CD14-positive monocyte (primary cell): ENCODE measurements at regions not wholly inside any gene's neighbourhood (a gene's known extent, or its start where the extent isn't known, plus 50 kb on each side); places are given as distances from the start of the nearest gene placed in this dataset.
"Not testable (repeated sequence)": the region's sequence is repeated elsewhere in the genome, so short reads cannot be mapped to it uniquely, and the experiment has no call there.

ENCODE experiments used
- DNase-seq, 3 donors: peaks; one replicate each; pipeline ENCODE4 v3.0.0-alpha.2; 2011 to 2022
- H2AFZ ChIP-seq: 2 replicates; pipeline ENCODE4 v1.6.0; 2012; ENCODE audit warnings: mild to moderate bottlenecking, low read depth, low read length, inconsistent platforms; ENCODE audit not compliant: insufficient read depth, poor library complexity, severe bottlenecking
- H3K27ac ChIP-seq, 2 donors: 1 replicate in 1 of 2; 2 replicates in 1 of 2; pipeline ENCODE4 v1.5.1; 2012 to 2013; ENCODE audit warnings: low read length in 2 of 2, control low read depth in 1 of 2, inconsistent platforms in 1 of 2, low read depth in 1 of 2, mild to moderate bottlenecking in 1 of 2
- H3K27me3 ChIP-seq, 2 donors: one replicate each; pipeline versions ENCODE4 v1.6.0 to v1.6.1; 2011 to 2013; ENCODE audit warnings: low read length in 2 of 2; ENCODE audit not compliant: control insufficient read depth in 2 of 2, insufficient read depth in 2 of 2
- H3K36me3 ChIP-seq, 2 donors: replicated peaks in 1 of 2; 1 replicate in 1 of 2; 2 replicates in 1 of 2; pipeline versions ENCODE4 v1.5.1 to v1.6.1; 2012 to 2013; ENCODE audit warnings: low read length in 2 of 2, control low read depth in 1 of 2, inconsistent platforms in 1 of 2, mild to moderate bottlenecking in 1 of 2; ENCODE audit not compliant: insufficient read depth in 2 of 2, control insufficient read depth in 1 of 2
- H3K4me1 ChIP-seq, 2 donors: 1 replicate in 1 of 2; 2 replicates in 1 of 2; pipeline versions ENCODE4 v1.5.1 to v1.6.1; 2012 to 2013; ENCODE audit warnings: low read length in 2 of 2, control low read depth in 1 of 2, inconsistent platforms in 1 of 2, mild to moderate bottlenecking in 1 of 2, moderate library complexity in 1 of 2; ENCODE audit not compliant: insufficient read depth in 2 of 2, control insufficient read depth in 1 of 2
- H3K4me2 ChIP-seq: replicated peaks from 2 replicates; pipeline ENCODE3; 2012; ENCODE audit warnings: low read length, moderate library complexity, mild to moderate bottlenecking; ENCODE audit not compliant: poor library complexity, severe bottlenecking; ENCODE audit errors: extremely low read depth
- H3K4me3 ChIP-seq, 3 experiments: fragments of 200-600 bp in 1 of 3; sonication (generic) in 1 of 3; replicated peaks in 1 of 3; 1 replicate in 2 of 3; 2 replicates in 1 of 3; pipeline ENCODE4 v1.5.1; 2011 to 2013; ENCODE audit warnings: low read length in 3 of 3, mild to moderate bottlenecking in 3 of 3, control low read depth in 2 of 3, low read depth in 2 of 3, inconsistent platforms in 1 of 3, moderate library complexity in 1 of 3
- H3K79me2 ChIP-seq: 2 replicates; pipeline ENCODE4 v1.6.0; 2012; ENCODE audit warnings: mild to moderate bottlenecking, control low read depth, inconsistent platforms, low read length, moderate library complexity; ENCODE audit not compliant: insufficient read depth
- H3K9ac ChIP-seq: 2 replicates; pipeline ENCODE4 v1.6.0; 2017; ENCODE audit warnings: low read length, mild to moderate bottlenecking; ENCODE audit not compliant: insufficient read depth, poor library complexity, severe bottlenecking
- H3K9me3 ChIP-seq, 2 donors: replicated peaks in 1 of 2; 1 replicate in 1 of 2; 2 replicates in 1 of 2; pipeline versions ENCODE4 v1.5.1 to v1.6.1; 2012 to 2013; ENCODE audit warnings: low read length in 2 of 2, control low read depth in 1 of 2; ENCODE audit not compliant: control insufficient read depth in 1 of 2, insufficient read depth in 1 of 2
- H4K20me1 ChIP-seq: 2 replicates; pipeline ENCODE4 v1.6.0; 2012; ENCODE audit warnings: mild to moderate bottlenecking, low read length, control low read depth, moderate library complexity; ENCODE audit not compliant: insufficient read depth
- H3K27ac Mint-ChIP-seq, 7 donors: one replicate each; pipeline ENCODE4 v1.8.0; 2020; ENCODE audit warnings: mild to moderate bottlenecking in 7 of 7, mixed read lengths in 7 of 7, moderate library complexity in 6 of 7, inconsistent platforms in 2 of 7
- H3K27me3 Mint-ChIP-seq, 3 donors: one replicate each; pipeline ENCODE4 v1.8.0; 2021 to 2022; ENCODE audit warnings: low read depth in 3 of 3, mild to moderate bottlenecking in 3 of 3, mixed read lengths in 3 of 3, moderate library complexity in 3 of 3, inconsistent platforms in 1 of 3
- H3K36me3 Mint-ChIP-seq, 2 donors: one replicate each; pipeline ENCODE4 v1.8.0; 2020; ENCODE audit warnings: mixed read lengths in 2 of 2, inconsistent platforms in 1 of 2, mild to moderate bottlenecking in 1 of 2
- H3K4me1 Mint-ChIP-seq: one replicate; pipeline ENCODE4 v1.8.0; 2020; ENCODE audit warnings: mild to moderate bottlenecking, mixed read lengths
- H3K4me3 Mint-ChIP-seq, 2 donors: one replicate each; pipeline ENCODE4 v1.8.0; 2020; ENCODE audit warnings: mild to moderate bottlenecking in 2 of 2, mixed read lengths in 2 of 2, moderate library complexity in 1 of 2
- H3K9me3 Mint-ChIP-seq, 7 donors: one replicate each; pipeline ENCODE4 v1.8.0; 2020 to 2022; ENCODE audit warnings: mixed read lengths in 7 of 7, mild to moderate bottlenecking in 6 of 7, moderate library complexity in 6 of 7, inconsistent platforms in 2 of 7
- WGBS: methylation state at CpG from one replicate; pipeline ENCODE4 v1.1.5; 2013; ENCODE audit warnings: missing lambda C conversion rate; ENCODE audit not compliant: insufficient coverage; 5-methylcytosine and 5-hydroxymethylcytosine counted together
- intact Hi-C, 2 donors: fragments of 100-400 bp; cut with micrococcal nuclease; formaldehyde crosslinking; loops; one replicate each; pipeline versions ENCODE4 v1.15.0 to v1.15.1; 2023
- TF ChIP-seq, protein P1 (sequence below): fragments of 200-600 bp; IDR thresholded peaks from one replicate; pipeline ENCODE4 v1.8.0; 2022; ENCODE audit warnings: antibody characterized with exemption, mild to moderate bottlenecking

DNA sequence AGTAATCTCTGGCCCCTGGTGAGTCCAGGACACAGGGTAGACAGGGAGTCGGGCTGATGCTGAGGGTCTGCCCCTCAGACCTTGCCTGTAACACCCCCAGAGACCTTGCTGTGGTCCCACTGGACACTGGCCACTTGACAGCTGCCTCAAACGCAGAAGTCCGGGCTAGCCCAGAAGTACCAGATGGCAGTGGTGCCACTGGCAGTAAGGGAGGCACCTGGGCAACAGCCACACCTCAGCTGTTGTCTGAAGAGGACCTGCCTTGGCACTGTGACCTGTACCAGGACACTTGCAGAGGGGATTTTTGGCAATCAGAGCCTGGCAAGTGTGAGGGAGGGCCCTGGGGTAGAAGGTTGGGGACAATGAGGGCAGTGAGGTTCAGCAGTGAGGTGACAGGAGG, 63.3 kb upstream of the UXT start:
- intact Hi-C loops: no loop called here
- no peaks in the 10 kb centered on the region for H4K20me1 ChIP-seq
- H3K4me1 ChIP-seq: no peaks in the 10 kb centered on the region

DNA sequence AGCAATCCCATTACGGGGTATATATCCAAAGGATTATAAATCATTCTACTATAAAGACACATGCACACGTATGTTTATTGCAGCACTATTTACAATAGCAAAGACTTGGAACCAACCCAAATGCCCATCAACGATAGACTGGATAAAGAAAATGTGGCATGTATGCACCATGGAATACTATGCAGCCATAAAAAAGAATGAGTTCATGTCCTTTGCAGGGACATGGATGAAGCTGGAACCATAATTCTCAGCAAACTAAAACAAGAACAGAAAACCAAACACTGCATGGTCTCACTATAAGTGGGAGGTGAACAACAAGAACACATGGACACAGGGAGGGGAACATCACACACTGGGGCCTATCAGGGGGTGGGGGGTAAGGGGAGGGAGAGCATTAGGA, 56.1 kb upstream of the UXT start:
- H3K79me2 ChIP-seq, DNase-seq, H4K20me1 ChIP-seq, H3K36me3 ChIP-seq, intact Hi-C loops, H3K27ac Mint-ChIP-seq, H3K4me1 ChIP-seq, H3K4me3 ChIP-seq, H3K4me1 Mint-ChIP-seq, H3K4me3 Mint-ChIP-seq, H3K9me3 Mint-ChIP-seq, H3K4me2 ChIP-seq, H3K36me3 Mint-ChIP-seq, H3K27me3 Mint-ChIP-seq, H3K9me3 ChIP-seq, H3K27me3 ChIP-seq, H3K9ac ChIP-seq, H3K27ac ChIP-seq, H2AFZ ChIP-seq: not testable (repeated sequence)
- WGBS: no CpG with 5 or more reads among the region's 3 CpGs

More for the DNA sequence above, 63.3 kb upstream of the UXT start:
- Histone ChIP-seq H3K4me3 (no peak overlapping the region), H3K4me2 (no peak overlapping the region), H3K27ac (no peak overlapping the region), H3K79me2 (no peaks in the 10 kb centered on the region), H2AFZ (no peak overlapping the region), H3K9me3 (peaks cover 5 to 8% of the 10 kb centered on the region in 2 donors), H3K27me3 (no peaks in the 10 kb centered on the region), H3K36me3 (no peaks in the 10 kb centered on the region), H3K9ac (no peak overlapping the region)
- Mint-ChIP-seq H3K4me1 (no peaks in the 10 kb centered on the region), H3K4me3 (no peak overlapping the region), H3K36me3 (no peaks in the 10 kb centered on the region), H3K27me3 (peaks cover 0 to 5% (median 4%) of the 10 kb centered on the region in 3 donors), H3K9me3 (peaks cover 0 to 26% (median 12%) of the 10 kb centered on the region in 7 donors), H3K27ac (no peak overlapping the region)
- WGBS: 96% methylated on average over 3 of the region's 3 CpGs
- no peak for DNase-seq
- TF ChIP-seq, protein P1, sequence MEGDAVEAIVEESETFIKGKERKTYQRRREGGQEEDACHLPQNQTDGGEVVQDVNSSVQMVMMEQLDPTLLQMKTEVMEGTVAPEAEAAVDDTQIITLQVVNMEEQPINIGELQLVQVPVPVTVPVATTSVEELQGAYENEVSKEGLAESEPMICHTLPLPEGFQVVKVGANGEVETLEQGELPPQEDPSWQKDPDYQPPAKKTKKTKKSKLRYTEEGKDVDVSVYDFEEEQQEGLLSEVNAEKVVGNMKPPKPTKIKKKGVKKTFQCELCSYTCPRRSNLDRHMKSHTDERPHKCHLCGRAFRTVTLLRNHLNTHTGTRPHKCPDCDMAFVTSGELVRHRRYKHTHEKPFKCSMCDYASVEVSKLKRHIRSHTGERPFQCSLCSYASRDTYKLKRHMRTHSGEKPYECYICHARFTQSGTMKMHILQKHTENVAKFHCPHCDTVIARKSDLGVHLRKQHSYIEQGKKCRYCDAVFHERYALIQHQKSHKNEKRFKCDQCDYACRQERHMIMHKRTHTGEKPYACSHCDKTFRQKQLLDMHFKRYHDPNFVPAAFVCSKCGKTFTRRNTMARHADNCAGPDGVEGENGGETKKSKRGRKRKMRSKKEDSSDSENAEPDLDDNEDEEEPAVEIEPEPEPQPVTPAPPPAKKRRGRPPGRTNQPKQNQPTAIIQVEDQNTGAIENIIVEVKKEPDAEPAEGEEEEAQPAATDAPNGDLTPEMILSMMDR: no peak

DNA sequence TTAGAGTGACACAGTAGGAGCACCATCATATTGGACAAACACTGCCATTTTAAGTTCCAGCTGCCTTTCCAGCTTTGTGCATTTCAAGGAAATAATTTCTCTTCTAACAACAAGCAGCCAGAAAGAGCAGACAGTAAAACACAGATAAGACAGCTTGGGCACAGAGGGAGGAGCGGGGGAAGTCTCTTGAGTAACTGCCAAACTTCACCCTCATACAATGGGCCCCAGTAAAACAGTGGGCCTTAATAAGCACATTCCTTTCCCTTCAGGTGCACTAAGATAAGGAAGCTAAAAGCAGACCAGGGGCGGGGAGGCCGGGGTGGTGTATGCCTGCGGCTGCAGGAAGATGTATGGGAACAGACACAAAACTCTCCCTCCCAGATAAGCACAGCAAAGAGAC, 53.7 kb upstream of the UXT start:
- H3K27ac Mint-ChIP-seq, DNase-seq, H3K27me3 ChIP-seq, H3K4me1 Mint-ChIP-seq, H3K27ac ChIP-seq, H3K9me3 ChIP-seq, H3K4me2 ChIP-seq, H3K4me3 ChIP-seq, intact Hi-C loops, H3K9me3 Mint-ChIP-seq, H3K36me3 ChIP-seq, H4K20me1 ChIP-seq, H3K4me1 ChIP-seq, H3K9ac ChIP-seq, H3K36me3 Mint-ChIP-seq, H3K79me2 ChIP-seq, H3K4me3 Mint-ChIP-seq, H2AFZ ChIP-seq: not testable (repeated sequence)
- H3K27me3 Mint-ChIP-seq: peaks cover 1 to 11% (median 3%) of the 10 kb centered on the region in 3 donors
- no CpG with 5 or more reads among the region's 4 CpGs for WGBS
